NCI-H2081 treated with DMSO at 0.1 percent for 48 hours (cell line): ENCODE measurements at regions not wholly inside any gene's neighbourhood (a gene's known extent, or its start where the extent isn't known, plus 50 kb on each side); places are given as distances from the start of the nearest gene placed in this dataset.
"Not testable (repeated sequence)": the region's sequence is repeated elsewhere in the genome, so short reads cannot be mapped to it uniquely, and the experiment has no call there.

Experiments
- DNase-seq: peaks from one replicate; lab custom pipeline; 2025; lab: John Stamatoyannopoulos, UW

GRCh38 chr2:115904516-115904915 is 1462.1 kb downstream of the DPP10 start:
- no peak for DNase-seq

GRCh38 chr2:115908731-115909130 is 1466.3 kb downstream of the DPP10 start:
- no peak for DNase-seq

- no peak for DNase-seq
Observed at GRCh38 chr2:115910270-115910669, 1467.8 kb downstream of the DPP10 start.

GRCh38 chr2:115913921-115914320 is 1471.5 kb downstream of the DPP10 start:
- no peak for DNase-seq

GRCh38 chr2:115921541-115921940 is 1479.1 kb downstream of the DPP10 start:
- DNase-seq: no peak

GRCh38 chr2:115939902-115940301 is 1497.5 kb downstream of the DPP10 start:
- no peak for DNase-seq

GRCh38 chr2:115942800-115943199 is 1500.4 kb downstream of the DPP10 start:
- DNase-seq: no peak

- no peak for DNase-seq
Observed at GRCh38 chr2:115946341-115946740, 1503.9 kb downstream of the DPP10 start.

GRCh38 chr2:115946891-115947290 is 1504.5 kb downstream of the DPP10 start:
- no peak for DNase-seq

GRCh38 chr2:115976916-115977315 is 1534.5 kb downstream of the DPP10 start:
- DNase-seq: no peak

GRCh38 chr2:115999039-115999438 is 1556.6 kb downstream of the DPP10 start:
- DNase-seq: no peak

GRCh38 chr2:116023026-116023425 is 1580.6 kb downstream of the DPP10 start:
- DNase-seq: no peak

- not testable (repeated sequence) for DNase-seq
Observed at GRCh38 chr2:116038758-116039157, 1596.3 kb downstream of the DPP10 start.

- no peak for DNase-seq
Observed at GRCh38 chr2:116042530-116042929, 1600.1 kb downstream of the DPP10 start.

GRCh38 chr2:116057538-116057937 is 1615.1 kb downstream of the DPP10 start:
- no peak for DNase-seq

GRCh38 chr2:116061023-116061422 is 1618.6 kb downstream of the DPP10 start:
- no peak for DNase-seq

GRCh38 chr2:116073731-116074130 is 1631.3 kb downstream of the DPP10 start:
- no peak for DNase-seq

GRCh38 chr2:116074161-116074560 is 1631.7 kb downstream of the DPP10 start:
- no peak for DNase-seq

- DNase-seq: no peak
Observed at GRCh38 chr2:116088236-116088635, 1645.8 kb downstream of the DPP10 start.

- no peak for DNase-seq
Observed at GRCh38 chr2:116094196-116094595, 1651.8 kb downstream of the DPP10 start.

GRCh38 chr2:116095636-116096035 is 1653.2 kb downstream of the DPP10 start:
- no peak for DNase-seq

- DNase-seq: no peak
Observed at GRCh38 chr2:116098049-116098448, 1655.6 kb downstream of the DPP10 start.

- no peak for DNase-seq
Observed at GRCh38 chr2:116109471-116109870, 1667.0 kb downstream of the DPP10 start.

- DNase-seq: no peak
Observed at GRCh38 chr2:116117845-116118244, 1675.4 kb downstream of the DPP10 start.

GRCh38 chr2:116132833-116133232 is 1681.7 kb upstream of the DDX18 start:
- DNase-seq: no peak
